Chondrocyte (in vitro differentiated cells): ENCODE measurements at regions not wholly inside any gene's neighbourhood (a gene's known extent, or its start where the extent isn't known, plus 50 kb on each side); places are given as distances from the start of the nearest gene placed in this dataset.
"Not testable (repeated sequence)": the region's sequence is repeated elsewhere in the genome, so short reads cannot be mapped to it uniquely, and the experiment has no call there.

ENCODE experiments used
- DNase-seq: peaks from one replicate; pipeline ENCODE4 v3.0.0; 2021; ENCODE audit warnings: mixed read lengths, low spot score
- H3K27ac Mint-ChIP-seq: one replicate; pipeline ENCODE4 v1.8.0; 2021; ENCODE audit warnings: mild to moderate bottlenecking, moderate library complexity, mixed read lengths; ENCODE audit not compliant: unreplicated experiment
- H3K27me3 Mint-ChIP-seq: 2 replicates; pipeline ENCODE4 v1.8.0; 2021; ENCODE audit warnings: low read depth, mixed read lengths
- H3K36me3 Mint-ChIP-seq: 2 replicates; pipeline ENCODE4 v1.8.0; 2021; ENCODE audit warnings: low read depth, mixed read lengths
- H3K4me1 Mint-ChIP-seq: 2 replicates; pipeline ENCODE4 v1.8.0; 2021; ENCODE audit warnings: low read depth, mild to moderate bottlenecking, mixed read lengths
- H3K4me3 Mint-ChIP-seq: one replicate; pipeline ENCODE4 v1.8.0; 2021; ENCODE audit warnings: mild to moderate bottlenecking, moderate library complexity, mixed read lengths; ENCODE audit not compliant: unreplicated experiment
- H3K9me3 Mint-ChIP-seq: 2 replicates; pipeline ENCODE4 v1.8.0; 2021; ENCODE audit warnings: low read depth, mixed read lengths
- CTCF ChIP-seq: fragments of 200-600 bp; sonication (generic); IDR thresholded peaks from 2 replicates; pipeline ENCODE4 v1.5.0; 2021; ENCODE audit warnings: antibody characterized with exemption, mild to moderate bottlenecking, moderate library complexity

- peaks cover 3% of the 10 kb centered on the region for H3K36me3 Mint-ChIP-seq
Measured at GRCh38 chr7:56447864-56448693, 331.9 kb upstream of the NUPR2 start.

GRCh38 chr7:56420528-56420927 lies 304.3 kb upstream of the NUPR2 start:
- not testable (repeated sequence) for H3K27ac Mint-ChIP-seq, H3K27me3 Mint-ChIP-seq, DNase-seq, H3K36me3 Mint-ChIP-seq, H3K4me1 Mint-ChIP-seq, H3K4me3 Mint-ChIP-seq
- peaks cover 42% of the 10 kb centered on the region for H3K9me3 Mint-ChIP-seq

More at GRCh38 chr7:56447864-56448693, 331.9 kb upstream of the NUPR2 start:
- no peak overlapping the region for H3K4me3 Mint-ChIP-seq
- H3K27me3 Mint-ChIP-seq, result no peaks in the 10 kb centered on the region
- H3K9me3 Mint-ChIP-seq, result peaks cover 46% of the 10 kb centered on the region
- no peak overlapping the region for H3K27ac Mint-ChIP-seq
- no peak for DNase-seq
- no peaks in the 10 kb centered on the region for H3K4me1 Mint-ChIP-seq
- no peak for TF ChIP-seq CTCF

- Mint-ChIP-seq H3K4me1 (no peaks in the 10 kb centered on the region), H3K36me3 (no peaks in the 10 kb centered on the region), H3K9me3 (peaks cover 3% of the 10 kb centered on the region), H3K4me3 (no peak overlapping the region), H3K27ac (no peak overlapping the region), H3K27me3 (no peaks in the 10 kb centered on the region)
- no peak for DNase-seq
- TF ChIP-seq CTCF, result no peak
Measured at GRCh38 chr7:56375173-56375572, 259.0 kb upstream of the NUPR2 start.

- not testable (repeated sequence) for H3K4me1 Mint-ChIP-seq, H3K36me3 Mint-ChIP-seq, H3K9me3 Mint-ChIP-seq, H3K27me3 Mint-ChIP-seq, H3K4me3 Mint-ChIP-seq, H3K27ac Mint-ChIP-seq, DNase-seq
Measured at GRCh38 chr7:56374666-56375065, 258.4 kb upstream of the NUPR2 start.

- not testable (repeated sequence) for H3K4me3 Mint-ChIP-seq, H3K27ac Mint-ChIP-seq, H3K36me3 Mint-ChIP-seq, H3K27me3 Mint-ChIP-seq, H3K9me3 Mint-ChIP-seq, H3K4me1 Mint-ChIP-seq
- peak; percentile 100 for DNase-seq
Measured at GRCh38 chr7:56373314-56373713, 257.1 kb upstream of the NUPR2 start.

DNA sequence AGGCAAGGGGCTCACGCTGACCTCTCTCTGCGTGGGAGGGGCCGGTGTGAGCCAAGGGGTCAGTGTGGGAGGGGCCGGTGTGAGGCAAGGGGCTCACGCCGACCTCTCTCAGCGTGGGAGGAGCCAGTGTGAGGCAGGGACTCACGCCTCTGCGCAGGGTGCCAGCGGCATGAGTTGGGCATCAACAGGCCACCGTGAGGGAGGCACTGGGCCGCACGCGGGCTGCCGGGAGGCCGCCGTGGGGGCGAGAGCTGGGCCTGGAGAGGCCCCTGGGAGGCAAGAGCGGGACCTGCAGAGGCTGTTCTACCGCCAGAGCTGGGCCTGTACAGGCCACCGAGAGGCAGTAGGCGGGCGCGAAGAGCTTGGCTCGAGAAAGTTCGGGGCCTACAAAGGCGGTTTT lies 255.6 kb upstream of the NUPR2 start:
- DNase-seq, H3K27ac Mint-ChIP-seq: not testable (repeated sequence)

DNA sequence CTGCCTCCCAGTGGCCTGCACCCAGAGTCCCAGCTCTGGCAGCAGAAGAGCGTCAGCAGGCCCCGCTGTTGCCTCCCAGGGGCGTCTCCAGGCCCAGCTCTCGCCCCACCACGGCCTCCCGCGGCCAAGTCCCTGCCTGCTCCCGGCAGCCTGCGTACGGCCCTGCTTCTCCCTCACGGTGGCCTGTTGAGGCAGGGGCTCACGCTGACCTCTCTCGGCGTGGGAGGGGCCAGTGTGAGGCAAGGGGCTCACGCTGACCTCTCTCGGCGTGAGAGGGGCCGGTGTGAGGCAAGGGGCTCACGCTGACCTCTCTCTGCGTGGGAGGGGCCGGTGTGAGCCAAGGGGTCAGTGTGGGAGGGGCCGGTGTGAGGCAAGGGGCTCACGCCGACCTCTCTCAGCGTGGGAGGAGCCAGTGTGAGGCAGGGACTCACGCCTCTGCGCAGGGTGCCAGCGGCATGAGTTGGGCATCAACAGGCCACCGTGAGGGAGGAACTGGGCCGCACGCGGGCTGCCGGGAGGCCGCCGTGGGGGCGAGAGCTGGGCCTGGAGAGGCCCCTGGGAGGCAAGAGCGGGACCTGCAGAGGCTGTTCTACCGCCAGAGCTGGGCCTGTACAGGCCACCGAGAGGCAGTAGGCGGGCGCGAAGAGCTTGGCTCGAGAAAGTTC lies 254.1 kb upstream of the NUPR2 start:
- not testable (repeated sequence) for H3K4me3 Mint-ChIP-seq, H3K36me3 Mint-ChIP-seq, H3K27ac Mint-ChIP-seq, DNase-seq, H3K4me1 Mint-ChIP-seq, H3K9me3 Mint-ChIP-seq, H3K27me3 Mint-ChIP-seq

More for the DNA sequence above, 255.6 kb upstream of the NUPR2 start:
- not testable (repeated sequence) for H3K36me3 Mint-ChIP-seq, H3K4me3 Mint-ChIP-seq, H3K27me3 Mint-ChIP-seq, H3K4me1 Mint-ChIP-seq, H3K9me3 Mint-ChIP-seq

GRCh38 chr7:56367914-56368313 lies 251.7 kb upstream of the NUPR2 start:
- not testable (repeated sequence) for H3K9me3 Mint-ChIP-seq, H3K27me3 Mint-ChIP-seq, DNase-seq, H3K4me1 Mint-ChIP-seq, H3K4me3 Mint-ChIP-seq, H3K36me3 Mint-ChIP-seq, H3K27ac Mint-ChIP-seq

DNA sequence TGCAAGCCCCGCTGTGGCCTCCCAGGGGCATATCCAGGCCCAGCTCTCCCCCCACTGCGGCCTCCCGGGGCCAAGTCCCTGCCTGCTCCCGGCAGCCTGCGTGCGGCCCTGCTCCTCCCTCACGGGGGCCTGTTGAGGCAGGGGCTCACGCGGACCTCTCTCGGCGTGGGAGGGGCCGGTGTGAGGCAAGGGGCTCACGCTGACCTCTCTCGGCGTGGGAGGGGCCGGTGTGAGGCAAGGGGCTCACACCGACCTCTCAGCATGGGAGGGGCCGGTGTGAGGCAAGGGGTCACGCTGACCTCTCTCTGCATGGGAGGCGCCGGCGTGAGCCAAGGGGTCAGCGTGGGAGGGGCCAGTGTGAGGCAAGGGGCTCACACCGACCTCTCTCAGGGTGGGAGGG lies 251.2 kb upstream of the NUPR2 start:
- H3K4me1 Mint-ChIP-seq, H3K4me3 Mint-ChIP-seq, H3K36me3 Mint-ChIP-seq, H3K27me3 Mint-ChIP-seq, H3K9me3 Mint-ChIP-seq, H3K27ac Mint-ChIP-seq: not testable (repeated sequence)
- peak; percentile 97 for DNase-seq

DNA sequence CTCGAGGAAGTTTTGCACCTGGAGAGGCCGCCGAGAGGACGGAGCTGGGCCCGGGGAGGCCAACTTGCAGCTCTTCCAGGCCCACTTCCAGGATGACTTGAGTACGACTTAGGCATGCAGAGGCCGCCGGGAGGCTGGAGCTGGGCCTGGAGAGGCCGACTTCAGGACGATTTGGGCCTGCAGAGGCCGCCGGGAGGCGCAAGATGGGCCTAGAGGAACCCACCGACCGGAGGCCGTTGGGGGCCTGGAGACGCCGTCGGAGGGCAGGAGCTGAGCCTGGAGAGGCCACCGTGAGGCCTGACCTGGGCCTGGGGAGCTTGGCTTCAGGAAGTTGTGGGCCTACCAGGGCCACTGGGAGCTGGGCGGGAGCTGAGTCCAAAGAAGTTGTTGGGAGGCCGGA lies 250.5 kb upstream of the NUPR2 start:
- H3K4me3 Mint-ChIP-seq, DNase-seq, H3K27me3 Mint-ChIP-seq, H3K27ac Mint-ChIP-seq, H3K4me1 Mint-ChIP-seq, H3K9me3 Mint-ChIP-seq, H3K36me3 Mint-ChIP-seq: not testable (repeated sequence)

GRCh38 chr7:56352576-56352975 lies 236.4 kb upstream of the NUPR2 start:
- H3K36me3 Mint-ChIP-seq, H3K4me1 Mint-ChIP-seq, H3K27me3 Mint-ChIP-seq, DNase-seq, H3K27ac Mint-ChIP-seq, H3K4me3 Mint-ChIP-seq: not testable (repeated sequence)
- H3K9me3 Mint-ChIP-seq, result peaks cover 17% of the 10 kb centered on the region
